Liver (tissue), 8 donors: ENCODE measurements at regions not wholly inside any gene's neighbourhood (a gene's known extent, or its start where the extent isn't known, plus 50 kb on each side); places are given as distances from the start of the nearest gene placed in this dataset.

Source experiments
- DNase-seq: peaks from one replicate; pipeline ENCODE4 v3.0.0-alpha.2; 2017; ENCODE audit warnings: low spot score
- H3K27ac ChIP-seq, 2 donors: one replicate each; pipeline ENCODE4 v1.7.0; 2013; ENCODE audit warnings: inconsistent platforms in 2 of 2, low read length in 2 of 2, control low read depth in 1 of 2, low read depth in 1 of 2, mild to moderate bottlenecking in 1 of 2
- H3K27me3 ChIP-seq, 4 donors: one replicate each; pipeline versions ENCODE4 v1.6.1 to v1.7.0; 2013; ENCODE audit warnings: low read length in 3 of 4, inconsistent platforms in 1 of 4, mild to moderate bottlenecking in 1 of 4, moderate library complexity in 1 of 4; ENCODE audit not compliant: control insufficient read depth in 4 of 4, insufficient read depth in 4 of 4
- H3K36me3 ChIP-seq, 4 donors: one replicate each; pipeline versions ENCODE4 v1.6.1 to v1.7.0; 2013; ENCODE audit warnings: low read length in 3 of 4, mild to moderate bottlenecking in 3 of 4, low read depth in 1 of 4, moderate library complexity in 1 of 4; ENCODE audit not compliant: control insufficient read depth in 4 of 4, insufficient read depth in 3 of 4
- H3K4me1 ChIP-seq, 4 donors: one replicate each; pipeline versions ENCODE4 v1.6.1 to v1.7.0; 2013; ENCODE audit warnings: low read length in 3 of 4, mild to moderate bottlenecking in 3 of 4, moderate library complexity in 1 of 4; ENCODE audit not compliant: control insufficient read depth in 4 of 4, insufficient read depth in 4 of 4
- H3K4me3 ChIP-seq, 3 donors: one replicate each; pipeline versions ENCODE4 v1.6.1 to v1.7.0; 2013; ENCODE audit warnings: low read length in 3 of 3, control low read depth in 1 of 3, low read depth in 1 of 3, mild to moderate bottlenecking in 1 of 3
- H3K9ac ChIP-seq, 2 donors: one replicate each; pipeline ENCODE4 v1.7.0; 2013; ENCODE audit warnings: low read length in 2 of 2, mild to moderate bottlenecking in 2 of 2, moderate library complexity in 2 of 2, control low read depth in 1 of 2, low read depth in 1 of 2
- H3K9me3 ChIP-seq, 4 donors: one replicate each; pipeline versions ENCODE4 v1.6.1 to v1.7.0; 2013; ENCODE audit warnings: low read length in 3 of 4; ENCODE audit not compliant: control insufficient read depth in 4 of 4
- CTCF ChIP-seq: fragments of 150-350 bp; IDR thresholded peaks from 2 replicates; pipeline ENCODE4 v1.5.1; 2017; ENCODE audit warnings: improper control_type of control experiment, low read depth, low read length; ENCODE audit not compliant: missing input control
- EGR1 ChIP-seq, 2 donors: IDR thresholded peaks; 2 replicates each; pipeline ENCODE4 v1.6.1; 2016 to 2018; ENCODE audit warnings: antibody characterized with exemption in 2 of 2, low read depth in 2 of 2
- FOXA1 ChIP-seq: IDR thresholded peaks from 2 replicates; pipeline ENCODE4 v1.6.1; 2016; ENCODE audit warnings: antibody characterized with exemption
- FOXA2 ChIP-seq: IDR thresholded peaks from 2 replicates; pipeline ENCODE4 v1.6.1; 2016; ENCODE audit warnings: antibody characterized with exemption
- GABPA ChIP-seq, 2 donors: IDR thresholded peaks in 1 of 2; conservative IDR thresholded peaks in 1 of 2; 2 replicates each; pipeline ENCODE4 v1.6.1; 2016; ENCODE audit warnings: antibody characterized with exemption in 2 of 2, mild to moderate bottlenecking in 1 of 2, moderate library complexity in 1 of 2
- JUND ChIP-seq, 2 donors: IDR thresholded peaks; 2 replicates each; pipeline ENCODE4 v1.6.1; 2016; ENCODE audit warnings: antibody characterized with exemption in 2 of 2
- MAX ChIP-seq: IDR thresholded peaks from 2 replicates; pipeline ENCODE4 v1.6.1; 2016; ENCODE audit warnings: antibody characterized with exemption
- REST ChIP-seq: IDR thresholded peaks from 2 replicates; pipeline ENCODE4 v1.6.1; 2016; ENCODE audit warnings: antibody characterized with exemption, mild to moderate bottlenecking
- SP1 ChIP-seq: IDR thresholded peaks from 2 replicates; pipeline ENCODE4 v1.6.1; 2018; ENCODE audit warnings: antibody characterized with exemption, mild to moderate bottlenecking
- ZBTB33 ChIP-seq: IDR thresholded peaks from 2 replicates; pipeline ENCODE4 v1.6.1; 2016; ENCODE audit warnings: antibody characterized with exemption
- WGBS: extraction: QIAGEN DNeasy Blood & Tissue Kit; methylation state at CpG from one replicate; pipeline ENCODE4 v1.1.7; 2013; 5-methylcytosine and 5-hydroxymethylcytosine counted together
- donor health status: healthy.
- donor health status: healthy.
- donor health status: healthy.
- donor health status: healthy.
- donor health status: healthy.

GRCh38 chr16:17836868-17837602 lies 366.3 kb upstream of the XYLT1 start:
- no peaks in the 10 kb centered on the region for H3K4me1 ChIP-seq
- WGBS, result 78% methylated on average over 12 of the region's 12 CpGs
- DNase-seq, result no peak
- H3K4me3 ChIP-seq, result no peak overlapping the region
- H3K27me3 ChIP-seq, result no peaks in the 10 kb centered on the region
- TF ChIP-seq EGR1 (IDR thresholded peaks at IDR 0.05; ENCODE audit: low read depth in 2 of 2) (no peak), GABPA (IDR thresholded peaks at IDR 0.05 in 1 of 2, conservative IDR thresholded peaks at IDR 0.05 in 1 of 2) (no peak), FOXA1 (no peak), MAX (no peak), CTCF (no peak)
- no peaks in the 10 kb centered on the region for H3K36me3 ChIP-seq
- H3K9ac ChIP-seq, result no peak overlapping the region
- H3K9me3 ChIP-seq, result no peaks in the 10 kb centered on the region
- H3K27ac ChIP-seq, result no peak overlapping the region

- H3K27me3 ChIP-seq, result no peaks in the 10 kb centered on the region
- no peak overlapping the region for H3K9ac ChIP-seq
- H3K9me3 ChIP-seq, result no peaks in the 10 kb centered on the region
- TF ChIP-seq JUND (IDR thresholded peaks at IDR 0.05), result no peak
- TF ChIP-seq FOXA2, result no peak
- no peak for TF ChIP-seq ZBTB33
- no peak for TF ChIP-seq SP1
- no peak for TF ChIP-seq REST
- TF ChIP-seq CTCF, result no peak
- H3K27ac ChIP-seq, result no peak overlapping the region
- WGBS, result 82% methylated on average over 4 of the region's 4 CpGs
- H3K36me3 ChIP-seq, result no peaks in the 10 kb centered on the region
- H3K4me1 ChIP-seq, result no peaks in the 10 kb centered on the region
- no peak overlapping the region for H3K4me3 ChIP-seq
- no peak for DNase-seq
These were observed 364.5 kb upstream of the XYLT1 start for GRCh38 chr16:17835118-17835876.
